GM23338 (cell line): ENCODE measurements at regions not wholly inside any gene's neighbourhood (a gene's known extent, or its start where the extent isn't known, plus 50 kb on each side); places are given as distances from the start of the nearest gene placed in this dataset.

Experiments
- ATAC-seq: fragments of 200-7000 bp; cut with Tn5 transposase; 3 replicates; pipeline ENCODE4 v1.9.1; 2020
- DNase-seq: peaks from one replicate; pipeline ENCODE4 v3.0.0-alpha.2; 2015; ENCODE audit warnings: low spot score
- H2AFZ ChIP-seq: fragments of 200-600 bp; sonication (generic); 2 replicates; pipeline ENCODE4 v1.8.0; 2016; ENCODE audit warnings: antibody characterized with exemption, mild to moderate bottlenecking, moderate library complexity
- H3F3A ChIP-seq: fragments of 200-600 bp; sonication (generic); replicated peaks from 2 replicates; pipeline ENCODE4 v1.8.0; 2017; ENCODE audit warnings: antibody characterized with exemption, mixed run types, low read depth
- H3K27ac ChIP-seq: fragments of 200-600 bp; sonication (generic); 2 replicates; pipeline ENCODE4 v1.6.1; 2016; ENCODE audit warnings: low read depth
- H3K27me3 ChIP-seq: fragments of 200-600 bp; sonication (generic); 2 replicates; pipeline ENCODE4 v1.8.0; 2016; ENCODE audit warnings: mild to moderate bottlenecking, mixed run types, moderate library complexity; ENCODE audit not compliant: insufficient read depth
- H3K36me3 ChIP-seq: fragments of 200-600 bp; sonication (generic); 2 replicates; pipeline ENCODE4 v1.8.0; 2016; ENCODE audit warnings: mild to moderate bottlenecking; ENCODE audit not compliant: insufficient read depth
- H3K4me1 ChIP-seq: fragments of 200-600 bp; sonication (generic); 2 replicates; pipeline ENCODE4 v1.8.0; 2016; ENCODE audit warnings: mild to moderate bottlenecking, moderate library complexity; ENCODE audit not compliant: insufficient read depth
- H3K4me2 ChIP-seq: fragments of 200-600 bp; sonication (generic); 2 replicates; pipeline ENCODE4 v1.7.1; 2017; ENCODE audit warnings: mixed run types
- H3K4me3 ChIP-seq: fragments of 200-600 bp; sonication (generic); 2 replicates; pipeline ENCODE4 v1.6.1; 2016; ENCODE audit warnings: mixed run types
- H3K79me2 ChIP-seq: fragments of 200-600 bp; sonication (generic); replicated peaks from 2 replicates; pipeline ENCODE4 v1.8.0; 2017; ENCODE audit warnings: mild to moderate bottlenecking; ENCODE audit not compliant: insufficient read depth
- H3K9me2 ChIP-seq: fragments of 200-600 bp; sonication (generic); 2 replicates; pipeline ENCODE4 v1.8.0; 2017; ENCODE audit not compliant: insufficient read depth
- H4K20me1 ChIP-seq: fragments of 200-600 bp; sonication (generic); replicated peaks from 2 replicates; pipeline ENCODE4 v1.8.0; 2017; ENCODE audit warnings: mild to moderate bottlenecking; ENCODE audit not compliant: insufficient read depth
- H3K27ac Mint-ChIP-seq: 2 replicates; pipeline ENCODE4 v1.8.0; 2020; ENCODE audit warnings: inconsistent platforms, mild to moderate bottlenecking, moderate library complexity, mixed read lengths
- H3K27me3 Mint-ChIP-seq: 3 replicates; pipeline ENCODE4 v1.8.0; 2022; ENCODE audit warnings: low read depth, mild to moderate bottlenecking, moderate library complexity, mixed read lengths, inconsistent platforms; ENCODE audit not compliant: insufficient read depth, poor library complexity
- H3K36me3 Mint-ChIP-seq: 3 replicates; pipeline ENCODE4 v1.8.0; 2021; ENCODE audit warnings: low read depth, mild to moderate bottlenecking, inconsistent platforms, moderate library complexity, mixed read lengths
- H3K4me1 Mint-ChIP-seq: 3 replicates; pipeline ENCODE4 v1.8.0; 2020; ENCODE audit warnings: mild to moderate bottlenecking, inconsistent platforms, mixed read lengths
- H3K4me3 Mint-ChIP-seq: 3 replicates; pipeline ENCODE4 v1.8.0; 2021; ENCODE audit warnings: moderate library complexity, mild to moderate bottlenecking, inconsistent platforms, mixed read lengths
- H3K9me3 Mint-ChIP-seq: 3 replicates; pipeline ENCODE4 v1.8.0; 2020; ENCODE audit warnings: moderate library complexity, mild to moderate bottlenecking, inconsistent platforms, mixed read lengths
- CTCF ChIP-seq, 2 experiments: fragments of 200-600 bp in 1 of 2; sonication (generic) in 1 of 2; conservative IDR thresholded peaks; 2 replicates each; pipeline versions ENCODE4 v1.5.1 to v1.6.1; 2016 to 2017; ENCODE audit warnings: antibody characterized with exemption in 2 of 2, low read depth in 2 of 2, mild to moderate bottlenecking in 2 of 2, moderate library complexity in 1 of 2
- ETS1 ChIP-seq: IDR thresholded peaks from 2 replicates; pipeline ENCODE4 v1.6.1; 2016; ENCODE audit warnings: antibody characterized with exemption
- EZH2 ChIP-seq: fragments of 200-600 bp; sonication (generic); IDR thresholded peaks from one replicate; pipeline ENCODE4 v1.8.0; 2017; ENCODE audit warnings: antibody characterized with exemption, mild to moderate bottlenecking, low read depth; ENCODE audit not compliant: unreplicated experiment
- NANOG ChIP-seq: IDR thresholded peaks from 2 replicates; pipeline ENCODE4 v1.6.1; 2016; ENCODE audit warnings: antibody characterized with exemption, borderline replicate concordance
- POLR2AphosphoS5 ChIP-seq: IDR thresholded peaks from 2 replicates; pipeline ENCODE4 v1.6.1; 2016; ENCODE audit warnings: antibody characterized with exemption, low read depth
- STAT1 ChIP-seq: IDR thresholded peaks from one replicate; pipeline ENCODE4 v1.6.1; 2016; ENCODE audit warnings: antibody characterized with exemption; ENCODE audit not compliant: unreplicated experiment
- ZNF114 ChIP-seq: fragments of 250-450 bp; sonication (Bioruptor Pico); IDR thresholded peaks from 2 replicates; pipeline ENCODE4 v1.5.0; 2020; ENCODE audit warnings: mild to moderate bottlenecking, moderate library complexity
- ZNF331 ChIP-seq: fragments of 250-450 bp; sonication (Bioruptor Pico); IDR thresholded peaks from 2 replicates; pipeline ENCODE4 v1.5.0; 2020; ENCODE audit warnings: low read depth, mild to moderate bottlenecking, moderate library complexity
- ZNF462 ChIP-seq: fragments of 250-450 bp; sonication (Bioruptor Pico); IDR thresholded peaks from 2 replicates; pipeline ENCODE4 v1.5.0; 2020; ENCODE audit warnings: mild to moderate bottlenecking, moderate library complexity

GRCh38 chr1:29953961-29954360 is 717.6 kb downstream of the PTPRU start:
- Mint-ChIP-seq H3K27me3 (peaks cover 1% of the 10 kb centered on the region), H3K4me3 (no peak overlapping the region), H3K27ac (no peak overlapping the region), H3K36me3 (no peaks in the 10 kb centered on the region; the same call in 2 of the 3 replicates), H3K9me3 (peaks cover 3% of the 10 kb centered on the region; the same call in 1 of the 3 replicates), H3K4me1 (peaks cover 11% of the 10 kb centered on the region)
- TF ChIP-seq ETS1: no peak
- no peak for TF ChIP-seq POLR2AphosphoS5
- no peak for TF ChIP-seq ZNF331 (CRISPR knock-in tag)
- TF ChIP-seq EZH2: no peak
- no peak for TF ChIP-seq ZNF462 (CRISPR knock-in tag)
- TF ChIP-seq ZNF114 (CRISPR knock-in tag): no peak
- TF ChIP-seq CTCF (conservative IDR thresholded peaks at IDR 0.05; ENCODE audit: low read depth in 2 of 2): no peak
- no peak for TF ChIP-seq NANOG
- TF ChIP-seq STAT1: no peak
- no peaks in the 10 kb centered on the region for H3K9me2 ChIP-seq
- H3K79me2 ChIP-seq: no peaks in the 10 kb centered on the region
- no peak overlapping the region for H2AFZ ChIP-seq
- no peak overlapping the region for H3K4me3 ChIP-seq
- H4K20me1 ChIP-seq: no peaks in the 10 kb centered on the region
- no peak overlapping the region for H3K4me2 ChIP-seq
- no peaks in the 10 kb centered on the region for H3K27me3 ChIP-seq
- no peaks in the 10 kb centered on the region for H3K36me3 ChIP-seq
- H3K4me1 ChIP-seq: no peaks in the 10 kb centered on the region
- no peak overlapping the region for H3K27ac ChIP-seq
- no peaks in the 10 kb centered on the region for H3F3A ChIP-seq
- DNase-seq: no peak
- ATAC-seq: no peak; the same call in 2 of the 3 replicates
